GM21360 (cell line): ENCODE measurements at regions not wholly inside any gene's neighbourhood (a gene's known extent, or its start where the extent isn't known, plus 50 kb on each side); places are given as distances from the start of the nearest gene placed in this dataset.

Experiments
- ATAC-seq: cut with Tn5 transposase; IDR thresholded peaks from one replicate; pipeline ENCODE4 v1.9.1; 2021; ENCODE audit warnings: mild to moderate bottlenecking, moderate library complexity; ENCODE audit not compliant: unreplicated experiment

DNA sequence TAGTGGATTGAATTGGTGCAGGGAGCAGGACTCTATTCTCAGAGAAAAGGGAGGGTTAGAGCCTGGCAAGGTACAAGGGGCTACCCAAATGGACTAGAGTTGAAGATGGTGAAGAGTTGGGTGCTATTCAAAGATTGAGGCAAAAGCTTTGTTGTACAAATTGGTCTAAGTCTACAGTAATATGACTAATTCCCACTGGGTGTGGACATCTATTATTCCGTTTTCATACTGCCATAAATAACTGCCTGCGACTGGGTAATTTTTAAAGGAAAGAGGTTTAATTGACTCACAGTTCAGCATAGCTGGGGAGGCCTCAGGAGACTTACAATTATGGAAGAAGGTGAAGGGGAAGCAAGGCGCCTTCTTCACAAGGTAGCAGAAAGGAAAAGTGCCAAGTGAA lies 266.3 kb downstream of the TPBG start:
- no peak for ATAC-seq

DNA sequence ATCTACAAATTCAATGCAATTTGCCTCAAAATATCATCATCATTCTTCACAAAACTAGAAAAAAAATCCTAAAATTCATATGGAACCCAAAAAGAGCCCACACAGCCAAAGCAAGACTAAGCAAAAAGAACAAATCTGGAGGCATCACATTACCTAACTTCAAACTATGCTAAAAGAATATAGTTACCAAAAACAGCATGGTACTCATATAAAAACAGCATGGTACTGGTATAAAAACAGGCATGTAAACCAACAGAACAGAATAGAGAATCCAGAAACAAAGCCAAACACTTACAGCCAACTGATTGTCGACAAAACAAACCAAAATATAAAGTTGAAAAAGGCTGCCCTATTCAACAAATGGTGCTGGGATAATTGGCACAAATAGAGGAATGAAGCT lies 278.1 kb downstream of the TPBG start:
- ATAC-seq, result no peak

DNA sequence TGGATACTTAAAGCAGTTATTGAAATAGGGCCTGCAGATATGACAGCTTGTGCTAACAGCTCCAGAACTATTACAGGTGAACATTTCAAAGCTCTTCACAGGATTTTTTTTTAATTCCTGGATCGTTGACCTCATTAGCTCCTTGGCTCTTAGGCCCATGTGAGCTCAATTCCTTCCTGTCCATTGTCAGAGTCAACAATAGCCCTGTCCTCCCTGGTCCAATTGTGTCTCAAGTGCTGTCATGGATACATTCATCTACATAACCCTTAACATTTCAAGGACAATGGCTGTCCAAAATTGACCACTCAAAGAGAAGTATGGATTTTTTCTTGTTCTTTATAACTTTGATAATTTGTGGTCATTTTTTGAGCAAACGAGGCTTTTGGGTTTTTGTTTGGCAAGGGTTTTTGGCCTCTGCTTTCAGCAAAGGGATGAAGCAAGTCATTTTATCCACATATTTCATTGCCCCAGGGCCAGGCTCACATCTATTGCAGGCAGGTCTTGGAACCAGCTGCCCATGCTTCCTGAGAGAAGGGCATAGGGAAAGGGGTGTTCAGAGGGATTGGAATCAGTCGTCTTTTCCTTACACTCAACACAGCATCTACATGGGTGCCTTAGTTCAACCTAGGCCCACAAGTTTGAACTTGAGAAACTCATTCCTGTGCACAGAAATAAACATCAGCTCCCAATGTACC lies 282.1 kb downstream of the TPBG start:
- ATAC-seq, result no peak

DNA sequence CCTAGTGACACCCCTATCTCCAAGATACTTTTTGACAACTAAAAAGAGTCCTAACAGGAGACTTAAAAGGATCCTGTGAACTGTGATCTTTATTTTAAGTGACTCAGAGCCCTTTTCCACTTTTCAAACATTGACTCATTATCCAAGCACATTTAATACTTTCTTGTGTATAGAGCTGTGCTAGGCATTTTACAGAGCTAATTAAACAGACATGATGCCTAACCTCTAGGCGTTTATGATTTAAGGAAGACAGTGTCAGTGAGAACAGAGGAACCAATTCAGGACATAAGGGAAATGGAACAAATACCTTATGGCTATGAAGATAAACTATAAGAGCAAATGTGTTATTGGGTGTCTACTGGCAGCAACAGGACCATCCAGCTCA lies 282.6 kb downstream of the TPBG start:
- ATAC-seq, result no peak

DNA sequence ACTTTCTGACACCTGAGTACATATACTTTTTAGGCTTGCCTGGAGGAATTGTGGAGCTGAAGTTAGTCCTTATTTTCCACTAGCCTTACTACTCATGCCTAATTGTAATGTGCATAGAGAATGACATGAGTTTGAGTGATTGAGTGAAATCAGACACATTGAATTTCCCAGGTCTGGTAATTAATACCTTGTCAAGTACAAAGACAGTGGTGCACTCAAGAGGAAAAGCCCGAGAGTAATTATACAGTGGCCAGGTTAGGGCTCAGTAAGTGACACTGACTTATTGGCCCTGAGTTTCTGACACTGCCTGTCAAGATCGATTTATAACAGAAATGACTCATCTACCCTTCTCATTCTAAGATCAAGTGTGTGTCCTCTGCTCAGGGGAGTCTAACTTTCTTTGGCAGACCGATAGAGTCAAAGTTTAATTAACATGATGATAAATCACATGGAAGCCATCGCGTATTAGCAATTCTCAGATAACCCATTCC lies 288.3 kb downstream of the TPBG start:
- no peak for ATAC-seq

DNA sequence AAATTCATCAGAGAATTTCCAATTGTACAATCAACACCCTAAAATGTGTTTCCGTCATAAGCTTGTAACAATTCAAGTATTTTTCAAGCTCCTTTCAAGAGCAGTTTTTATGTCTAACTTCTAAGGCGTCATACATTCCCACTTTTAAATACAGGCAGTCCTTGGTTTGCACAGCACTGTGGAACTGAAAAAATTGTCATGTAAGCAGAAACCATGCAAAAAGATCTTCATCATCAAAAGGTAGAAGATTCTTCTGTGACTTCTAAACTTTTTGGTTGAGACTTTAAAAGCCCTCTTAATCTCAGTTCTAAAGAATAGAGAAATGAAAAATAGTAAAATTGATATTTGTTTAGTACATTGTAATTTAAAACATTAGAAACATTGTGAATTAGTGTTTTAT lies 315.6 kb downstream of the TPBG start:
- no peak for ATAC-seq

DNA sequence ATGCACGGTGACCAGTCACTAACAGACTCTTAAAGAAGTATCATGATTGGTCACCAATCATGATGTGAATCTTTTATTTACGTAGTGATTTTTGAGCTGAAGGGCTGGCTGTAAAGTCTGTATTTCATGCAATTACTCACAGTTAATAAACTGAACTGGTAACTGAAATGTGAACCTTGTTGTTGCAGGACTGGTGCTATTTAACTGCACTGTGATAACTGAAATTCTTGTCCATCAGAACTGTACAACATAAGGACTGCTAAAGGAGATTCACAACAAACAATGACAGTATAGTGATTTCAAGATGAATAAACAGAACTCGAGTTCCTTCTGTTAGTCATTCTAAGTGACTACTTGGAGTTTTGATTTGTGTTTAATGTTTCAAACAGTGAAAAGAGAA lies 316.6 kb downstream of the TPBG start:
- no peak for ATAC-seq

DNA sequence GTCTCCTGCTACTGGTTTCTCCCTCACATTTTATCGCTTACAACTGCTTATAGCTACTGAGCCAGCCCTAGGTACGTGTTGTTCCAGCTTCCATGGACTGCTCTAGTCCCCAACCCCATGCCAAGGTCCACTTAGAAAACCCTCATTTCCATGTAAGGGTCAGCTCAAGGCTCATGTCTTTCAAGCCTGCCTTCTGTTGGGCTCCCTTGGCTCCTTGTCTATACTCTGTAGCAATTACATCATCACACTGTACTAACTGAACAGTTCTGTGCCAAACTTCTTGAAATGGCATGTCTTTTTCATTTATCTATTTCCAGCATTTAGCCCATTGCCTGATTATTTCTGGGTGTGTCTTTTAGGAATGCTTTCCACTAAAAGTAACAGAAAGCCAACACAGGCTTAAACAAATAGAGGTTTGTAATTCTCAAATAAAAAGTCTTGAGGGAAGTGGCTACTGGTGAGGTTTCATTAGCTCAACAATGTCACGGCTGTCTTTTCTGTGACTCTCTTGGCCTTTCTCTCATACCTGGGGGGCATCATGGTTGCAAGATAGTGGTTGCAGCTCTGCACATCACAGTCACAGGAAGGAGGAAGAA lies 317.6 kb downstream of the TPBG start:
- no peak for ATAC-seq

DNA sequence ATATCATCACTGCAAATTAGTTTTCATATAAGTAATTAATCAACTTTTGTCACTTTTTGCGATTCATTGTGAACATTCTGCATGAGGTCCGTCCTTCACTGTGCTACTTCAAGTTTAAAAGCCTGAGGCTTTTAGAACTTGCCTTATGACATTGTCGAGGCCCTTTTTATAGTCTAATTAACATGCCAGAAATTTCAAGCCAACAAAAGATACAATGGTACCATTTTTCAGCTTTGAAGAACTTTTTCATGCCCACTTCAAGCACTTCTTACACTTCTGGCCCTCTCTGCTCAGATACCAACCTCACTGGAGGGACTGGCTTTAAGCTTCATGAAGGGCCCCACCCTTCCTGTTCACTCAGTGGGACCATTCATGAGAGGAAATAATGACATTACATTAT lies 323.1 kb downstream of the TPBG start:
- no peak for ATAC-seq

DNA sequence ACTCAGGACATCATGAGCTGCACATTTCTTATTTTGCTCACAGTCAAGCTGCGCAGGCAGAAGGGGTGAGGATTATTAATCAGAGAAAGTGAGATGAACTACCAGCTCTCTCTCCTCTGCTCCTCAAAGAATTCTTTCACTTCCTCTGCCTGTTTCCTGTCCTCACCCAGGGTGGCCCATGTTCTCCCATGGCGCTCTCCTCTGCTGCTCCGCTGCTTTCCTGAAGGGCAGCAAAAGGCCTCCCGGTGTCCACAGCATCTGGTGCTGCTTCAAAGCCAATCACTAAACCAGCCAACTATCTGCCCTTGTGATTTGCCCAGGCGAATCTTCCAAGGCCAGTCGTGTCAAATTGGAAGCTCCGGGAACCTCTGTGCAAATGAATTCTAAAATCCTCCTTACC lies 324.2 kb downstream of the TPBG start:
- no peak for ATAC-seq

DNA sequence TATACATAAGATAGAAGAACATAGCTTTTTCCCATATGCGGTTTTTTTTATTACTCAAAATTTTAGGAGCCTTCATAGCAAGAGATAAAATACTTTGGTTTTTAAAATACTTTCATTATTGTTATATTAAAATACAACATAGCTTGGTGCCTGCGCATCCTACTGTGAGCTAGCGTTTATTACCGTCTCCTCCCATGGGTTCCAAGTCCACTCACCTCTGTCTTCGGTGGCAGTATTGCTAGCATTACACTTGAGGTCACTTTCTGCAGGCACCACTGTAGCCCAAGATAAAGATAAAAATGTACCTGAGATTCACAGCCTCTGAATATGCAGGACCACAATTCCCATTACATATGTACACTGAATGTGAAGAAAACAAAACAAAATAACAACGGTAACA lies 326.7 kb downstream of the TPBG start:
- ATAC-seq, result no peak

DNA sequence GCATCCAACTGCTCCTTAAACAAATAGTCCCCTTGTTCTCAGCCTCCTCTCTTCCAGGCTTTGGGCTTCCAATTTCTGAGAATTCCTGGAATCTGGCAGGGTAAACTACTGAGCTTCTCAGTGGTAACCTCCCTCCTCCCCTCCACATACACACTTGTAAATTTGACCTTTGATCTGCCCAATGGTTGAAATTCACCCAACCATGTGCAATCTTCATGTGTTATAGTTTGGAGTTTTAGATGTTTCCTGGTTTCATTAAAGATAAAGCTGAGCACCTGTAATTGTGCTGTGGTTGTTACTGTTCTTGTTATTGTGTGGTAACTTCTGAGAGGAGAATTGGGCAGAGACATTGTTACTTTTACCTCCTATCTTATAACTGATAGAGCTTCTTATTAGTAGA lies 328.4 kb downstream of the TPBG start:
- ATAC-seq, result no peak

DNA sequence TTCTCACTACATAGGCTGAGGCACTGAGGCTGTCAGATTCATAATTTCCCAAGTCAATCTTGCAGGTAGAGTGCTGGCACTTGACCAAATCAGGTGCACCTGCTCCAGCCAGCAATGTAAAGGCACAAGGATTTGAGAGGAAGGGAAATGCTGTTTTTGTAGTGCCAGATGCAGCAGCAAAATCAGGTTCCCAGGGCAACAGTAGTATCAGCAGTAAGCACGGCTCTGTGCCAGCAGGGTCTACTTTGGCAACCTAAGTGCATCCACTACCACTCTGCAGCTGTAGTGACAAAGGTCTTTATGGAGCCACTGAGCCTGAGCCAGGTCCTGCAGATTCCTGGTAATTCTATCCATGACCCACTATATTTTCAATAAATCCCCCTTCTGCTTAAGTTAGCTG lies 329.5 kb downstream of the TPBG start:
- ATAC-seq, result no peak

DNA sequence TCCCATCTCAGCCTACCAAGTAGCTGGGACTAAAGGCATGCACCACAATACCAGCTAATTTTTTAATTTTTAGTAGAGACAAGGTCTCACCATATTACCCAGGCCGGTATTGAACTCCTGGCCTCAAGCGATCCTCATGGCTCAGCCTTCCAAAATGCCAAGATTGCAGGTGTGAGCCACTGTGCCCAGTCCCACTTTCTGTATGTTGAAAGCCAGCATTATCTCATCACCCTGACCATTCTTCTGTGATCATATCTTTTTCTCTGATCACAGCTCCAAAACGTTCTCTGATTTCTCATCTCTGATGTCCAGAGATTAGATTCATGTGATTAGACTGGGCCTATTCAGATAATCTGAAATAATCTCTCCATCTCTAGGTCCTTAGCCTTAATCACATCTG lies 337.7 kb downstream of the TPBG start:
- ATAC-seq, result no peak

DNA sequence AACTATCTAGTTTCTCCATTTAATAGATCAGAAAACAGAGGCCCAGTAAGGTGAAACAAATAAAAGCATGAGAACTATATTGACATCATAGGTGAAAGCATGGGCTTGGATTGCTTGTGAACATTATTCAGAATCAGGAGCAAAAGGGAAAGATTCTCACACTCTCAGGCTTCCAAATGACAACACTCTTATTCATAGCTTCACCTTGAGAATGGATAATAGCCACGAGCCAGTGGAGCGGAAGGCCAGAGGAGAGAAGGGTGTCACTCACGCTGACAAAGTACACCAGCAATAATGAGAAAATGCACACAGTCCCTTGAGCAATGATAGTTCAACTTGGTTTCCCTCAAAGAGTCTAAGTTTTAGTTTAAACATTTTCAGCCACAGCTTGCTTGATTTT lies 339.0 kb downstream of the TPBG start:
- no peak for ATAC-seq

DNA sequence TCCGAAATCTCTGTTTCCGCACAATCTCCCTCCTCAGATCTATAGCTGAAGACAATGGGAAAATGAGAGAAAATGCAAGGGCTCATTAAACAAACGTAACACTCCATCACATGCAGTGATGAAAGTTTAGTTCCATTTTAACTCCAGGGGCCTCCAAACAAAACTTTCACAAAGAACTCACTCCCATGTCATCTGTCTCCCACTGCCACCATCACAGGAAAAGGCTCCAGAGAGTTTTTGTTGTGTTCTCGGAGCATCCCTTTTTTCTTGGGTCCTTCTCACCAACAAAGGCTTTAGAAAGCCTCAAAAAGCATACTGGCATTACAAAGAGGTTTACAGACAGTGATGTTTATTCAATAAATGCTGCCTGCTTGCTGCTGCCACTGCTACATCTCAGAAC lies 339.6 kb downstream of the TPBG start:
- ATAC-seq, result no peak

DNA sequence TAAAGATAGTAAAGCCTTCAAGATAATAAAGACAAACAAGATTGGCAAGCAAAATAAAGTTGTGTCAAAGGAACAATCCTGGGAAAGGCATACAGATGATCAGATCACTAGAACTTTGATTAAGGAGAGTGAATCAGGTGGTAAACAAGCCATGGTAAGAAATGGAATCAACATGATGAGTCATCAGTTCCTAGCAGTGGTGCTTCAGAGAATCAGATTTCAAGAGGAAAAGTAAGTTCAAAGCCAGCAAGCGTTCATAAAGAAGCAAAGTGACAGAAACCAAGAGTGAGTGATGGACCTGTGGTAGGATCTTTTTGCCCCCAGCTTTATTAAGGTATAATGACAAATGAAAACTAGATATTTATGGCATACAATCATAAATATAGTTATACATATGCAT lies 340.4 kb downstream of the TPBG start:
- no peak for ATAC-seq

DNA sequence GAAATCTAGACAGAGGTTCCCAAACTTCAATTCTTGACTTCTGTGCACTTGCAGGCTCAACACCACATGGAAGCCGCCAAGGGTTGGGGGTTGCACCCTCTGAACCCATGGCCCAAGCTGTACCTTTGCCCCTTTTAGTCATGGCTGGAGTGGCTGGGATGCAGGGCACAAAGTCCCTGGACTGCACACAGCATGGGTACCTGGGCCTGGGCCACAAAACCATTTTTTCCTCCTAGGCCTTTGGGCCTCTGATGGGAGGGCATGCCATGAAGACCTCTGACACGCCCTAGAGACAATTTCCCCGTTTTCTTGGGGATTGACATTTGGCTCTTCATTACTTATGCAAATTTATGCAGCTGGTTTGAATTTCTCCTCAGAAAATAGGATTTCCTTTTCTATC lies 342.0 kb downstream of the TPBG start:
- ATAC-seq, result no peak

DNA sequence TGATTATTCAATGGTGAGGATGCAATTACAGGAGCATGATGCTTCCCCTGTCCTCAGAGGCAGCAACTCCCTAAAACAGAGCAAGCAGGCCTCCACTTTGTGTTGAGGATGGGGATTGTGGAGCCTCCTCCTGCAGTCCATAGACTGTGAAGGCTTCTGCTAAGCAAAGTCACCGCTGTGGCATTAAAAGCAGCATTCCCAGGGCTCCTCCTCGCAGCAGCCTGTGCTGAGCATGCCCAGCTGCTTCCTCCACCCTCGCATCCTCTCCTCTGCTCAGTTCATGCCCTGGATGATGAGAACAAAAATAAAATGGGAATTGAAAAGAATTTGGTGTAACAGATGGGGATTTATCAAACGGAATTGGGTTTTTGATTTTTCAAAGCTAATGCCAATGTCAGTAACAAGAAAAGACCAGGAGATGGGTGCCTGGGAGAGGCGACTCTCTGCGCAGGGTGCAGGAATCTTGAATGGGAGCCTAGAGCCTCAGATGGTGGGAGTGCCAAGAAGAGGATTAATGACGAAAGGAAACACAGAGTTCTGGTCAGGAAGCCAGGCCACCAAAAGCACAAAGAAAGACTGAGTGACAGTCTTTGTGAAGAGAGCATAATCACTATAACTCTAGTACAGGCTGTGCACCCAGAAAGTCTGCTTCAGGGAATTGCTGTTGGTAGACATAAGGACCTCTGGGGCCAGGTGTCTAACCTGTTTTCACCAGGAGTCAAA lies 347.6 kb downstream of the TPBG start:
- no peak for ATAC-seq

DNA sequence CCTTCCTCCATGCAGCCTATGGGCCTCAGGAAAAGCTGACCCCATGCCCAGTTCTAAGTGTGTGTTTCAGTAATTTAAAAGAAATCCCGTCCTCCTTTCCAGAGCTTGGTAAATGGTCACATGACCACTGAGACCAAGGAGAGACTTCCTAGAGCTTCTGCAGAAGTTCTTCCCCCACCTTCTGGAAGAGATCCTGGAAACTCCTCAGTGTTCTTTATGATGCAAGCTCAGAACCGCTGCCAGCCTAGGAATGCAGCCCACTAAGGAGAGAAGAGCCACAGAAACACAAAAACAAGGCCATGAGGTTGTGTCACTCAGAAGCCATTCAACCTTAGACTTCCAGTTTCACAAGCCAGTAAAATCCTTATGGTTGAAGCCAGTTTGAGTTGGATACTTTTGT lies 348.4 kb downstream of the TPBG start:
- no peak for ATAC-seq

DNA sequence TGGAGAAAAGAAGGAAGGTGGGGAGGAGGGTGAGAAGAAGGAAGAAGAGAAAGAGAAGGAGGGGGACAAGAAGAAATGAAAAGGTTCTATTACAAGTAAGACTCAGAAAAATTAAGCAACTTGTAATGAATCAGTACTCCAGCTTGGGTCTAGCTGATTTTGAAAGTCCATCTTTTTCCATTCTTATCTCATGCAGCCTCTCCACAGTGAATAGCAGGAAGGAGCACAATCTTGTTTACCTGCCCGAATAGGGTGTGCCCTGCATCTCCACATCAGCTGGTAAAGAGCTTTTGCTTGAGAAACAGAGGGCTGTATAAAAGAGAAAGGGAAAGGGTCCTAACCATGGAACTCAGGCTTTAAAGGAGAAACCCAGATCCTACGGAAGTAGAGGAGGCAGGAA lies 348.8 kb downstream of the TPBG start:
- no peak for ATAC-seq

DNA sequence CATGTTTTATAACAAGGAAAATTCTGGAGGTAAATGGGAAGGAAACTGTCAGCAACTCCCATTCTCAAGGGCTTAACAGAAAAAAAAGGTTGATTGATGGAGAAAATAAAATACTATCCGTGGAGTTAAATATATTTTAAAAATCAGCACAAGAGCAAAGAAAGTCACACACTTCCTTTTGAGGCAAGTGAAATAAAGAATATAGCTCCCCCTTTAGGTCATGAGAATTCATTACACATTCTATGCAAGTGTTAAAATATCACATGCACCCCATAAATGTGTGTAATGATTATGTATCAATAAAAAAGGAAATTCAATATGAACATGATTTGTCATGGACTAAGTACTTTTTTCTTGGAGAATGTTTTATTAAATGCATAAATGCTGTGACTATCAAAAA lies 349.2 kb downstream of the TPBG start:
- ATAC-seq, result no peak
